ENCODE measurements at regions not wholly inside any gene's neighbourhood (a gene's known extent, or its start where the extent isn't known, plus 50 kb on each side); places are given as distances from the start of the nearest gene placed in this dataset.

DNA sequence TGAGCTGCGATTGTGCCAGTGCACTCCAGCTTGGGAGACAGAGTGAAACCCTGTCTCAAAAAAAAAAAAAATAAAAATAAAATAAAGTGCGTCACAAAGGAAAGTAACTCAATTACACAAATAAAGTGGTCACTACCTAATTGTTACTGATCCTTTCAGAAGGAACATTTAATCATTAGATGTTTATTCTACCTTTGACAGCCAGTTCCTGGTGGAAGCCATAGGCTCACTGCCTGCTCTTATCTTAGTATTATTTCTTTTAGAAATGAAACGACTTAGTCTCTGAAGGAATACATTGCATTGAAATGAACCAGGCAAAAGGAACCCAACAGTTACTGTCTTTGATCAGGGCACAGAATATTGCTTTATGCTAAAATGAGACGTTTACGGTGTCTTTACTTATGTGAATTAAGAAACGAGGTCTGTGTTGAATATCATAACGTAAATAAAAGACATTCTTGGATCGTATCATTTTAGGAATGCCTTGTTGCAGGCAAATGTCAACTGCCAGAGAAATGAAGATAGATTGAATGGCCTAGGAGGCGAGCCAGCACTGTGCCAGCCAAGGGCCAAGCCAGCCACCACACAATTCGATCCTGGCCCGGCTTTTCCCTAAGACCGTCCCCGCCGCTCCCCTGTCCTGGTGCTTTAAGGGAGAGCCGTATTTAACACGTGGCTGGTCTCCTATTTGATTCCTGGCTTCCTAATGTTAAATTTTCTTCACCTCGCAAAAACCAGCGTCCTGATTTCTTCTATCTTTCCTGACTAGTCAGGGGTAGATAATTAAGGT is 136.7 kb upstream of the GMDS start:
- DNase-seq (ENCODE audit: low read depth in 4 of 4, low spot score in 1 of 4) = no peak

DNA sequence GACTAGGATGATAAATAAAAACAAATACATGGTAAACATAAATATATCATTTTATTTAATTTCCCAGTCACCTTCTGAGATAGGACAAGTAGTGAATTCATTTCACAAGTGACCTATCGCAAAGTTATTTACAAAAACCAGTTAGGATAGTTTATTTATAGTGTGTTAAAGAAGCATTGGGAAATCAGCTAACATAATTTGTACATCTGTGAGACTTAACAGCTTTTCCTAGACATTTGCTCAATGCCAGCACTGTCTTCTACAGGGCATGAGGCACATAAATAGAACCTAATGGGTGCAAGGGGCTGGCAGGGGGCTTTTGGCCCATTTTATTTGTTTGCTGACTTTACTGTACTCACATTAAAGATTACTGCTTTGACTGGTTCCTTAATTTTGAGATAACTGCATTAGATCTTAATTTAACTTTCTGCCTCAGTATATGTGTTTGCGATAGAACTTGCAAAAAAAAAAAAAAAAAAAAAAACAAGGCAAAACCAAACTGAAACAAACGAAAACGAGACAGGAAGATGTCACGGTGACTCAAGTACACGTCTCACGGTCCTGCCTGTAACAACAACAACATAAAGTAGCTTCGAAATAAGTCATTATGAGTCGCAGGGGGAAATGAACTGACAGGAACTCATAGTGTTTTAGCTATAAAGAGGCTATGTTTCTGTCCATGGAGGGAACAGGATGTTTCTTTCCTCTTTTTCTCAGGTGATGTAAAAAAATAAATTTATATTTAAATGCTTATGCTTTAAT is 133.7 kb upstream of the GMDS start:
- no peak for DNase-seq (ENCODE audit: low read depth in 4 of 4, low spot score in 1 of 4)

DNA sequence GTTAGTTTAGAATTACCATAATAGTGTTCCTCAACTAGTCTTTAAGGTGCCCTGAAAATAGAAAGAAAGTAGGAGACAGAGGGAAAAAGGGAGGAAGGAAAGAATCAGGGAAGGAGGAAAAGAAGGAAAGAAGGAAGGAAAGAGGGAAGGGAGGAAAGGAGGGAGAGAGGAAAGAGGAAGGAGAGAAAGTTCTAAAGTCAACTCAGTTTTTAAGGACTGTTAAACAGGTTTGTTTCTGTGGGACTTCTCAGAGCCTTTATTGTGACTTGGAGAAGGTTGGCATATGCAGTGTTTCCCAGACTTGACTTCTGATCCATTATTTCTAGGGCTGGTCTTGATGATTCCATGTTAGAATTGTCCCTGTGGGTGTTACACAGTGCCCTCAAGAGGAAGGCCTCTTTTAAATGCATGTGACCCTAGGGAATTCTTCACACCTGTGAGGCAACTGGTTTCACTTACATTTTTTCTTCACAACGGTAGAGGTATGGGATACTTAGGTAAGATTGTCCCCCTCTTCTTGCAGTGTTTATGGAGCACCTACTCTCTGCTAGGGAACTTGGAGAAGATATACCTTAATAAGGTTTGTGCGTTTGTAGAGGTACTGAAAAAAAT is 132.7 kb upstream of the GMDS start:
- DNase-seq (ENCODE audit: low read depth in 4 of 4, low spot score in 1 of 4) = no peak

DNA sequence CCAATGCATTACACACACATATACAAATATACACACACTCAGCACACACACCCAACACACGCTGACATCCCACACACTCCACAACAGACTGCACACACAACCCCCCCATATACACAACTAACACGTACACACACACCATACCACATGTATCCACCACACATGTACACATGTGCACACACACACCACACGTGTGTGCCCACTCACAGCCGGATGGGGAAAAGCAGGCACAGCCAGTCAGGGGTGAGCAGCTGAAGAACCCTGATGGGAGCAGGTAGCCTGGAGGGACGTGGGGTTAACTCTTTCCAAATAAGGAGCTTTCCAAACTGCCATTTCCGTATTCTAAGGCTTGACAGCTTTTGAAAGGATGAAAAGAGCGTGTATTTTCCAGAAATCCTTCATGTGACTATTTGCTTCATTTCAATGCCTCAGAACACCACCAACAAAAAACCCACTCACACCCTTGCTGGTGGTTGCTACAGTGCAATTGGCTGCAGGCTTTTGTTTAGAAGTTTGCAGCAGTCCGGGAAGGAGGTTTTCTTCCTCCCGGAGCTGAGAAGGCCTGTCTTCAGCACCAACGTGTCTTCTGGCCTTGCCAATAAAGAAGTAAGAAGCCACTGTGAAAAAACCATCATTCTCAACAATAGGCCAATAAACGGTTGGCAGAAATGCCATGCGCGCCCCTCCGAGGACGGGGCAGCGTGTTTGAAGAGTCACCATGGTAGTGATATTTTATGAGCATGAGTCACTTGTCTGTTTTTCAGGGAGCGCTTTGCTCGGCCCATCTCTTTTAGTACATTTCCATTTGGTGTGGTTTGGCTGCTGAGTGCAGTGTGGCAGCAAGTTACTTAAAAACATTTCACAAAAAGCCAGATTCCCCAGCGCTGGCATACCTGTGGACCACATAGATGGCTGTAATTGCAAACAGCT is 131.3 kb upstream of the GMDS start:
- no peak for DNase-seq (ENCODE audit: low read depth in 4 of 4, low spot score in 1 of 4)

DNA sequence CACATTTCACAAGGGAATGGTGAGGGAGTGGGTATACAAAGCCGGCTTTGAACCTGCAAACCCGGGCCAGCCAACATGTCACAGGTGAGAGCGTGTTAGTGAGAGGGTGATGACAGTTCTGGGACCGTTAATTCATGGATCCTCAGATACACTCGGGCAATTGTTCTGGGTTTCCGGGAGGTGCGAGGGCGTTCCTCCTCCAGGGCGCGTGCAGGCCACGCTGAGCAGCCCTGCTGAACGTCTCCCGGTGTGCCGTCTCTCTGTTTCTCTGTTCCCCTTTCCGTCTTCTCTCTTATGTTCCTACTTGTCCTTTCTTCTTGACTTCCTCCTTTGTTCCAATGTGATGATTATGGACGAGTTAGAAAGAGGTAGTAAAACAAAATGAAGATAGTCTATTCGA is 130.0 kb upstream of the GMDS start:
- DNase-seq (ENCODE audit: low read depth in 4 of 4, low spot score in 1 of 4) = no peak

DNA sequence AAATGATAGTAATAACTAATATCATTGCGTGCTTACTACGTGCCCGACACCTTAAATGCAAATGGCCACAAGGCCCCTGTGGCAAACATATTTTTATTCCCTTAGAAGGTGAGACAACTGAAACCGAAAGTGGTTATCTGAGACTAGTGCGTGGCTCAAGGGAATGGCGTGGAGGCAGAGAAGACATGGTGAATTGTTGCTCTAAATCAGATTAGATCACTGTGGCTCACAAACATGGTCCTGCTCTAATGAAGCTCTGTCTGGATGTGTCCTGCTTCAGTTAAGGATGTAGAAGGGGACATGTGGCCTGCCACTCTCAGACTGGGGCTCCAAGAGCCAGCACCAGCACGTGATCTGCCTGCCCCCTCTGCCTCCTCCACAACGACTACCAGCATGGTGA is 124.2 kb upstream of the GMDS start:
- no peak for DNase-seq (ENCODE audit: low read depth in 4 of 4, low spot score in 1 of 4)

DNA sequence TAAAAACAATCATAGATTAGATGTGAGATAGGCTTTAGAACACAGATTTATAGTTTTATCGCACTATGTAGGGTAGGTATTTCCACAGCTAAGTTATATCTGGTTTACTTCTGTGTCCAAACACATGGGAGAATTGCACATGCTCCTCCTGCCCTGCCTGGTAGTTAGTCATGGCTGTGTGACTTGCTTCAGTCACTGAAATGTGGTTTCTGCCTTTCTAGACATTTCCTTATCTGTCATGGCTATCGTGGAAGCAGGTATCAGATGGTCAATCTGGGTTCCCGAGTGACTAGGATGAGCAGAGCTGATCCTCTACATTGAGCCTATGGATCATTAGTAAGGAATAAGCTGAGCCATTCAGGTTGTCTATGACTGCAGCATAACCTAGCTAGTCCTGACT is 117.8 kb upstream of the GMDS start:
- no peak for DNase-seq (ENCODE audit: low read depth in 4 of 4, low spot score in 1 of 4)

DNA sequence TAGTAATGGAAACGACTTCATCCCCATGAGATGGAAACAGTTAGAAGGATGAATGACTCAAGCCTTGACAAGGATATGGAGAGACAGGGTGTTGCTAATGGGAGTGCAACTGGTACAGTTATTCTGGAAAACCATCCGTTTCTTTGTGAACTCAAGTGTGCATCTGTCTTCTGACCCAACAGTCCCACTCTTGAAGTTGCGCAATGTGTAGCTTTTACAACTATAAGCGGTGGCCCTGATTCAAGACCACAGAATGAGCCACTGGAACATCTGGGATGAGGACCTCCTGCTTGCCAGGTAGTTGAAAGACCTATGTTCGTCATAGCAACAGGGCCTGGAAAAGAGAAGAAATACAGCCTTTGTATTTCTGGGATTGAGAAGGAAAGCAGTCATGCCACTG is 115.8 kb upstream of the GMDS start:
- DNase-seq (ENCODE audit: low read depth in 4 of 4, low spot score in 1 of 4) = no peak

DNA sequence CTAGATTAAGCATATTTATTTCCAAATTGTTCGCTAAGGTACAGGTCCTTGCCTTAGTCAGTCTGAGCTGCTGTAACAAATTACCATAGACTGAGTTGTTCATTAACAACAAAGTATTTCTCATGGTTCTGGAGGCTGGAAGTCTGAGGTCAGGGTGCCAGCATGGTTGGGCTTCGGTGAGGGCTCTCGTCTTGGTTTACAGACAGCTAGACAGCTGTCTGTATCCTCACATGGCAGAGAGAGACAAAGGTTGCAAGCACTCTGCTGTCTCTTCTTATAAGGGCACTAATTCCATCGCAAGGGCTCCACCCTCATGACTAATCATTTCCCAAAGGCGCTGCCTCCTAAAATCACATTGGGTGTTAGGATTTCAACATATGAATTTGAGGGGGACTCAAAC is 115.3 kb upstream of the GMDS start:
- no peak for DNase-seq (ENCODE audit: low read depth in 4 of 4, low spot score in 1 of 4)

DNA sequence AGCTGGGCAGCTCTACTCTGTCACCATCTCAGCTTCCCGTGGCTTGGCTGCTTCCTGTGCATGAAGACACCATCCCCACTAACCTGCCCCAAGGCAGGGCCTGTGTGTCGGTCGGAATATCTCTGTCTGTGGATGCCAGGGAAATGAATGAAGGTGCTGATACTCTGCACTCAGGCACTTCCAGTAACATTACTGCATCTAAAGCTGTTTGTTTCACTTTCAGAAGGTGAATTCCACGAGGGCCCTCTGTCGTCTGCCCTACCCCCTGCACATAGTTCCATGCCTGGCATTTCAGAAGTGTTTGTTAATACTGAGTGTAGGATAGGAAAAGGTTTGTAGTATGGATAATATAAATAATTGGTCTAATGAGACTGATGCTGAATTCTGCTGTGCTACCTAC is 114.7 kb upstream of the GMDS start:
- DNase-seq (ENCODE audit: low read depth in 4 of 4, low spot score in 1 of 4) = no peak

DNA sequence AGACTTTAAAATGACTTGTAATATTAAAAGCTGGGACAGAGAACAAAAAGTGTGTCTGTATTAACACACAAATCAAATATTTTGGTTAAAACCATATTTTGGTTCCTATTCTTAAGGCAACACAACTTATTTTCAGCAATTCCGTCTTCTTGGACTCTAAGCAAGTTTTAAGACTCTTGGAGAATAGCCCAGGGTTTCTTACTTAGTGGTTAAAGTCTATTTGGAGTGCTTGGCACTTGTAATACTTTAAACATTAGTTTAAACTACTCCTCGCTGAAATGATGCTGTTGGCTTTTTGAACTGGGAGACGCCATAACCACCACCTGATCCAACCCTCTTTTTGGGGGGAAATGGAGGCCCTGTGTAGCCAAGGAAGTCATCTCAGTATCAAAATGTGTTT is 109.7 kb upstream of the GMDS start:
- no peak for DNase-seq (ENCODE audit: low read depth in 4 of 4, low spot score in 1 of 4)

DNA sequence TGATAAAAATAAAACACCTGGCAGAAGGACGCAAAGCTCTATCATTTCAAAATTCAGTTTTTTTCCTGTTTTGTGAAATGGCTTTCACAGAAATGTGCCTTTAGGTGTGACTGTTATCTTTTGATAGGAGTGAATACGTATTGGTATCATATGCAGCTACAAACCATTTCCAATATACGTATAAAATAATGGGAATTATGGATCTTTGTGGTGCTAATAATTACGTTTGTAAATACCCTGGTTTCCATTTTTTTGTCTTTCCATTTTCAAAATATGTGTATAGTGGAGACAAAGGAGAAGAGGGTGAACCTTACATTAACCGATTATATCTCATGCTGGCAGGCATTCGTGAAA is 108.7 kb upstream of the GMDS start:
- no peak for DNase-seq (ENCODE audit: low read depth in 4 of 4, low spot score in 1 of 4)

DNA sequence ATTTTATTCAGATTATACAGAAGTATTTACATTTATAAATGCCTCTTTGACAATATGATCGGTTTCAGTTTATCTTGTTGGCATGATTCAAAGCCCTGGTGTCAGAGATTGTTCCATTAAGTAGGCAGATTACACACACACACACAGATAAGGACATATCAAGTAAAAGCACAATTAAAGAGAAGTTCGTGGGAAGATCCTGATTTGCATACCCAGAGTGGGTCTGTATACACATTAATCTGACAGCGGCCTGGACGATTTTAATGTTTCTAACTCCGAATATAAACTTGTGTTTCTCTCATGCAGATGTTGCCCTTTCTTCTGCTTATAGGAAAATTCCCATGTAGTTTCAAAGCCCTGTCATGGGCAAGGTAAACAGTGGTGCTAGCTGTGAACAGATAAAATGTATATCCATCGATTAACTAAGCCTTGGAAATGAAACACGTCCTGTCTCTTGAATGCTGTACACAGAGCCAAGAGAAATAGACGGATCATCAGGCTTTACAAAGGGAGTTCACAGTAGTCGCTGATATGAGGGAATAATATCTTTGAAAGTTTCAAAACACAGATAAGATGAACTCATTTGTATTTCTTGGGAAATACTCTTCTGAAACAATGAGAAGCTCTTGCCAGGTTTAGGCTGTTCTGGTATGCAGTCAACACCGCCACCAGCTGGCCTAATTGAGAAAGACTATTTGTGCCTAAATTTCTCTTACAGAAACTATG is 108.2 kb upstream of the GMDS start:
- peak; percentile 2 to 41 (median 36) for DNase-seq (ENCODE audit: low read depth in 4 of 4, low spot score in 1 of 4)

DNA sequence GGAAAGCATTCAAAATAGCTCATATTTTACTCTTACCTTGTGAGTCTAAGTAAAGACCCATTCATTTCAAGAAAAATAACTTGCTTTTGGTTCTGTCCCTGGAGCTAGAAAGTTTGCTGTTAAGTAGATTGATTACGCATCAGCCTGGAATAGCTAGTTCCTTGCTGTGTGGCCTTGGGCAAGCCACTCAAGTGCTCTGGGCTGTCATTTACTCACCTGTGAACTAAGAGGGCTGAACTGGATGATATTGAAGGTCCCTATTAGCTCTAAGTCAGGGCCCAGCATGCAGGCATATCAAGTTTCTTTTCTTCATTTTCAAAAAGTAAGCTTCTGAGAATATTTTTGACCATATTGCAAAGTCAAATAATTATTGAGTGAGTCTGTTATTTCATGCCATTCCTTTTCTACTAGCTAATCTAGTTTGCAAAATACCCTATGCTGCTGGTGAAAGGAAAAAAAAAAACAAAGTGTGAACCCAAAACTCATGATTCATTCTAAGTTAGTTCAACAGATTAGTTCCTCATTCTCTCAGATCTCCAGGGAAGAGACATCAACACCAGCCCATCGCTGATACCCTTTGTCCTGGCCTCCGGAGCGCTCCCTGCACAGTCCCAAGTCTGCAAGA is 106.5 kb upstream of the GMDS start:
- DNase-seq (ENCODE audit: low read depth in 4 of 4, low spot score in 1 of 4) = no peak

DNA sequence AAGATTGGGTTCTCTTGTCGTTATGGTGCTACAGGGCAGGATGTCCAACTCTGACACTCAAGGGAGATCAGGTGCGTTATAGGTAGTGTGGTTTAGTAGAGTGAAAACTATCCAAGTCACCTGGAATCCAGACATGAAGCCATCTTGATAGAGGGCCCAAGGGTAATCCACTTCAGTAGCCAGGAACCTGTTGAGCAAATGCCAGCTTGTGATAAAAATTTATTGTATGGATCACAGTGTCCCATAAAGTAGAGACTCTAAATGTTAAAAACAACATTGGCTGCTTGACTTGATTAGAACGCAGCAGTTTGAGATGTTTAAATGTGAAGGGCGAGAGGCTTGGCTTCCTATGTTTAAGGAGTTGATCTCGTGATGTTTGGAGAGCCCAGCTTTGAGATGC is 105.7 kb upstream of the GMDS start:
- DNase-seq (ENCODE audit: low read depth in 4 of 4, low spot score in 1 of 4) = no peak

DNA sequence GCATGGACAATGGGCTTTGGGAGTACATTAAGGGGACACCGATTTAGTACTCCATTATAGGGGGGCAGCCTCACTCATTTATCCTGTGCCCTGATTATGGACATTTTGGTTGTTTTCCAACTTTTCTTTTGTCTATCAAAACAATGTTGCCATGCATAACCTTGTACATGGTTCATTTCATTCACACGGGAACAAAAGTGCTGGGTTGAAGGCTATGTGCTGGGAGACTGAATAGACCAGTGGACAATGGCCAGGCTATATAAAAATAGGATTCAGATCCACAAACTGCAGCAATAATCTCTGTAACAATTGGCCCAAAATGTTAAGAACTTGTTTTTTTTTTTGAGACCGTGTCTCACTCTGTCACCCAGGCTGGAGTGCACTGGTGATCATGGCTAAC is 100.7 kb upstream of the GMDS start:
- no peak for DNase-seq (ENCODE audit: low read depth in 4 of 4, low spot score in 1 of 4)

DNA sequence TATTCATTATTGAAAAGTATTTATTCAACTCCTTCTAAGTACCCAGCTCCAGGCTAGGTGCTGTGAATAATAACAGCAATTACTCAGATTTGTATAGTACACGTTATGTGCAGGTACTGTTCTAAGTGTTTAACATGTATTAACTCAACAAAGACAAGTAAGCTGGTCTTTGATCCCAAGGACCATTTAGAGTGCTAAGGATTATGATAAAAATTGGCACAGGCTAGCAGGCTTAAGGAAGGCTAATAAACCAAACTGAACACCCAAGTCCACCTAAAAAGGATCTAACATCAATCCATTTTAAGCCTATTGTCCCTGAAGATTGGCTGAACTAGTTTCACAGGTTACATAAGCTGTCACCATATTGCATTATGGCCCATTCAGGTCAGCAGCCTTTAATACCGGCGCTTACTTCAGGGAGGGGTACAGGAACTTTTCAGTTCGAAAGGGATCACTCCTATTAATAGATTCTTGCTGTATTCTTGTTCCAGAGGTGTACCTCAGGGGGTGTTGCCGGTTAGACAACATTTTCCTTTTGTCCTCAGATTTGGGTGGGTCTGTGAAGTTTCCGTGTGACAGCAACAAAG is 99.0 kb upstream of the GMDS start:
- DNase-seq (ENCODE audit: low read depth in 4 of 4, low spot score in 1 of 4) = no peak

DNA sequence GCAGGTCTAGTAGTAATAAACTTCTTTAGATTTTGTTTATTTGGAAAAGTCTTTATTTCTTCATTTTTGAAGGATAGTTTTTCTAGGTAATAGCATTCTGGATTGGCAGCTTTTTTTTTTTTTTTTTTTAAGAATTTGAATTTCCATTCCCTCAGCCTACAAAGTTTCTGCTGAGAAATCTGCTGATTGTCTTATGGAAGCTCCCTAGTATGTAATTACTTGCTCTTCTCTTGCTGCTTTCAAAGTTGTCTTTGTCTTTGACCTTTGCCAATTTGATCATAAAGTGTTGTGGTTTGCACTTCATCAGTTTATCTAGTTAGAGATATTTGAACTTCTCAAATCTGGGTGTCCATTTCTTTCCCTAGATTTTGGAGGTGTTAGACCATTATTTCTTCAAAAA is 82.2 kb upstream of the GMDS start:
- no peak for DNase-seq (ENCODE audit: low read depth in 4 of 4, low spot score in 1 of 4)

DNA sequence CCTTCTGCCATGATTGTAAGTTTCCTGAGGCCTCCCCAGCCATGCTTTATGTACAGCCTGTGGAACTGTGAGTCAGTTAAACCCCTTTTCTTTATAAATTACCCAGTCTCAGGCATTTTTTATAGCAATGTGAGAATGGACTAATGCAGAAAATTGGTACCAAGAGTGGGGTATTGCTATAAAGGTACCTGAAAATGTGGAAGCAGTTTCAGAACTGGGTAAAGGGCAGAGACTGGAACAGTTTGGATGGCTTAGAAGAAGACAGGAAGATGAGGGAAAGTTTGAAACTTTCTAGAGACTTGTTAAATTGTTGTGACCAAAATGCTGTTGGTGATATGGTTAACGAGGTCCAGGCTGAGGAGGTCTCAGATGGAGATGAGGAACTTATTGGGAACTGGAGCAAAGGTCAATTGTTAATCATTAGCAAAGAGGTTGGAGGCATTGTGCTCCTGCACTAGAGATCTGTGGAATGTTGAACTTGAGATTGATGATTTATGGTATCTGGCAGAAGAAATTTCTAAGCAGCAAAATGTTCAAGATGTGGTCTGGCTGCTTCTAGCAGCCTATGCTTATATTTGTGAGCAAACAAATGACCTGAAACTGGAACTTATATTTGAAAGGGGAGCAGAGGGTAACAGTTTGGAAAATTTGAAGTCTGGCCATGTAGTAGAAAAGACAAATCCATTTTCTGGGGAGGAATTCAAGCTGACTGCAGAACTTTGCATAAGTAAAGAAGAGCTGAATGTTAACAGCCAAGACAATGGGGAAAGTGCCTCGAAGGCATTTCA is 79.0 kb upstream of the GMDS start:
- no peak for DNase-seq (ENCODE audit: low read depth in 4 of 4, low spot score in 1 of 4)
